ENCODE measurements at regions not wholly inside any gene's neighbourhood (a gene's known extent, or its start where the extent isn't known, plus 50 kb on each side); places are given as distances from the start of the nearest gene placed in this dataset.
A peak's percentile ranks its signal among the peaks of the same experiment; 100 is the strongest.

DNA sequence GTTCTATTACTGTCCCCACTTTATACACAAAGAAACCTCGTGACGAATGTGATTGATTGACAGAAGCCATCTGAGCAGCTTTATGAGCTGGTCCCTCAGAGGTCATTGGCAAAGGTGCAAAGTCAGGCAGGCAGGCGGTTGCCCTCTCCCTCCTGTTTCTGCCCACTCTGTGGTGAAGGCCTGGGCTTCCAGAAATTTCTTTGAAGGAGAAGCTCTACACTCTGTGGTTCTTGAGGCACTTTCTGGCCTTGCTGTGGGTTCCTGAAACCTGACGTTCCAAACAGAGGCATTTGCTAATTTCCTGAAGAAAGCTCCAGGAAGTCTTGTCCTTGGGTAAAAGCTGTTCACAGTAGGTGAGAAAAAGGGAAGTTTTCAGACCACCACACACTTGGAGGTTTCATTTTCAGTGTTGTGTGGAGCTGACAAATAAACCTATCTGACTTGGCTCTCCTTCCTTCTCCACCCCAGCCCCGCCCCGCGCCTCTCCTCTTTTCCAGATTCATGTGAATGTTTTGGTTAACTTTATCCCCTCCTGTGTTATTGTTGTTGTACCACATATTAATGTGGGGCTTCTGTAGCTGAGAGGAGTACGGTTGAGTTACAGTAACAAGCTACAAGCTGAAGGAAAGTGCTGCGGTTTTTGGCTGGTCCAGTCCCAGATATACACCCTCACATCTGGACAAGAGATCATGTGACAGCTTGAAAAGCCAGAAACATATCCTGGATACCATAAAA, 274.1 kb downstream of the CLIC5 start:
- Histone ChIP-seq H3K4me3 (no peak overlapping the region), H3K27ac (no peak overlapping the region), H3K4me1 (ENCODE audit: insufficient read depth) (peaks cover 5% of the 10 kb centered on the region), H3K36me3 (no peaks in the 10 kb centered on the region), H3K27me3 (no peaks in the 10 kb centered on the region), H3K9me3 (no peaks in the 10 kb centered on the region)
- DNase-seq, result peak in 2 of 5 donors; percentile 20 to 40
- no peak for TF ChIP-seq POLR2A (IDR thresholded peaks at IDR 0.05)
- no peak for TF ChIP-seq CTCF (IDR thresholded peaks at IDR 0.05)
- TF ChIP-seq EP300 (IDR thresholded peaks at IDR 0.05), result no peak
- intact Hi-C loops (cut with DNase I), result loop anchor here in 1 of 4 donors (10.0 kb wide), 1 partner anchor 183 kb away; no protein-coding TSS in a partner anchor
- WGBS, 3 donors, result 30 to 33% (median 31%) methylated on average over 9 of the region's 9 CpGs

GRCh38 chr6:45739058-45739457, 276.6 kb downstream of the CLIC5 start:
- no peak overlapping the region for H3K4me3 ChIP-seq
- H3K36me3 ChIP-seq, result no peaks in the 10 kb centered on the region
- TF ChIP-seq POLR2A (IDR thresholded peaks at IDR 0.05), result no peak
- H3K4me1 ChIP-seq (ENCODE audit: insufficient read depth), result peaks cover 5% of the 10 kb centered on the region
- H3K27ac ChIP-seq, result no peak overlapping the region
- H3K27me3 ChIP-seq, result no peaks in the 10 kb centered on the region
- H3K9me3 ChIP-seq, result no peaks in the 10 kb centered on the region
- DNase-seq, result no peak
- WGBS, 3 donors, result 94 to 96% (median 96%) methylated on average over 3 of the region's 3 CpGs
- intact Hi-C loops (cut with DNase I), result no loop called here

DNA sequence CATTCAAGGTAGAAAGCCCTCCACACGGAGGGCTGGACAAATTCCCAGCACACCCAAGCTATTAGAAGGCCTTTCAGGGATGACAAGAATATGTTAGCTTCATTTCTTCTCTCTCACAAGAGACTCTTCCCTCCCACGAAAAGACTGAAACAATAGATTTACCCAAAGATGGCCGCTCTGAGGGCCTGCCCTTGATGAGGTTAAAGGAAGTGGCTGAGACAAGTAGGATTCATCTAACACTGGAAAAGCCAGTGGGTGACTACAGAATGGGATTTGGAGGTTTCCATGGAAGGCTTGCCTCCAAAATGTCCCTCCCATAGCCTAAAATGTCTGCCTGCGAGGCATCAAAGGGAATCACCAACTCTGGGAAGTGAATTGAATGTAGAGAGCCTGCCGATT, 277.6 kb downstream of the CLIC5 start:
- TF ChIP-seq CTCF (IDR thresholded peaks at IDR 0.05) (no peak), EP300 (IDR thresholded peaks at IDR 0.05) (no peak), POLR2A (IDR thresholded peaks at IDR 0.05) (no peak)
- Histone ChIP-seq H3K9me3 (no peaks in the 10 kb centered on the region), H3K4me1 (ENCODE audit: insufficient read depth) (peaks cover 5% of the 10 kb centered on the region), H3K27ac (no peak overlapping the region), H3K27me3 (no peaks in the 10 kb centered on the region), H3K4me3 (no peak overlapping the region), H3K36me3 (no peaks in the 10 kb centered on the region)
- intact Hi-C loops (cut with DNase I), result no loop called here
- WGBS, 3 donors, result 82 to 89% (median 86%) methylated on average over 5 of the region's 5 CpGs
- no peak for DNase-seq

- DNase-seq, result no peak
- H3K9me3 ChIP-seq, result no peaks in the 10 kb centered on the region
- 80 to 83% (median 81%) methylated on average over 9 of the region's 9 CpGs for WGBS, 3 donors
- TF ChIP-seq POLR2A (IDR thresholded peaks at IDR 0.05) (no peak), CTCF (IDR thresholded peaks at IDR 0.05) (no peak), EP300 (IDR thresholded peaks at IDR 0.05) (no peak)
- H3K36me3 ChIP-seq, result no peaks in the 10 kb centered on the region
- no peak overlapping the region for H3K4me3 ChIP-seq
- H3K27me3 ChIP-seq, result no peaks in the 10 kb centered on the region
- no peak overlapping the region for H3K27ac ChIP-seq
- H3K4me1 ChIP-seq (ENCODE audit: insufficient read depth), result peaks cover 5% of the 10 kb centered on the region
- intact Hi-C loops (cut with DNase I), result no loop called here
Observed at GRCh38 chr6:45737331-45738056, 278.2 kb downstream of the CLIC5 start.

DNA sequence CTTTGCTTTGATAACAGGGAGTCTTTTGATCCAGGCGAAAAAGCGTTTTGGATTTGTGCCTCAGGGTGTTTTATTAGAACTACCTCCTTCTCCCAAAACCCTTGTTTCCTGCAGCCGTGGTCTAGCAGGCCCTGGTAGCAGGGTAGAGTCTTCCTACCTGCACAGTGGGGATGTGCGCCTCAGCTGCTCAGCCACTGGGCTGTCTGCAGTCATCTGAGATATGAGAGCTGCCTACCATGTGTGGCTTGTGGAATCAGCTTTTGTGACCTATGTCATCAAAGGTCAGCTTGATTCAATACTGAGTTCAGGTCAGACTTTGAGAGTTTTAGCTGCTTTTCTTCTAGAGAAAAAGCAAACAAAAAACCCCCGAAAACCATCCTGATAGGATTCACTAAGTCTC, 279.5 kb downstream of the CLIC5 start:
- no peak for TF ChIP-seq EP300 (IDR thresholded peaks at IDR 0.05)
- TF ChIP-seq CTCF (IDR thresholded peaks at IDR 0.05), result no peak
- no peak for TF ChIP-seq POLR2A (IDR thresholded peaks at IDR 0.05)
- Histone ChIP-seq H3K27me3 (no peaks in the 10 kb centered on the region), H3K4me3 (no peak overlapping the region), H3K4me1 (ENCODE audit: insufficient read depth) (no peaks in the 10 kb centered on the region), H3K27ac (no peak overlapping the region), H3K9me3 (no peaks in the 10 kb centered on the region), H3K36me3 (no peaks in the 10 kb centered on the region)
- DNase-seq, result no peak
- intact Hi-C loops (cut with DNase I), result no loop called here
- WGBS, 3 donors, result 87 to 93% (median 89%) methylated on average over 5 of the region's 5 CpGs

All from ovary (tissue), 7 donors.